Activated CD8-positive, alpha-beta memory T cell treated with anti-CD3 and anti-CD28 coated beads for 36 hours (primary cell): ENCODE measurements at regions not wholly inside any gene's neighbourhood (a gene's known extent, or its start where the extent isn't known, plus 50 kb on each side); places are given as distances from the start of the nearest gene placed in this dataset.
"Not testable (repeated sequence)": the region's sequence is repeated elsewhere in the genome, so short reads cannot be mapped to it uniquely, and the experiment has no call there.

Experiments
- CTCF ChIA-PET: fragments of 350-600 bp; sonication (Branson Sonifier 250); formaldehyde crosslinking; loops from one replicate; lab custom pipeline; 2021; ENCODE audit warnings: antibody characterized with exemption; lab: Charles Lee
- POLR2A ChIA-PET: fragments of 350-600 bp; sonication (Branson Sonifier 250); formaldehyde crosslinking; loops from one replicate; lab custom pipeline; 2021; ENCODE audit warnings: antibody characterized with exemption; lab: Charles Lee

DNA sequence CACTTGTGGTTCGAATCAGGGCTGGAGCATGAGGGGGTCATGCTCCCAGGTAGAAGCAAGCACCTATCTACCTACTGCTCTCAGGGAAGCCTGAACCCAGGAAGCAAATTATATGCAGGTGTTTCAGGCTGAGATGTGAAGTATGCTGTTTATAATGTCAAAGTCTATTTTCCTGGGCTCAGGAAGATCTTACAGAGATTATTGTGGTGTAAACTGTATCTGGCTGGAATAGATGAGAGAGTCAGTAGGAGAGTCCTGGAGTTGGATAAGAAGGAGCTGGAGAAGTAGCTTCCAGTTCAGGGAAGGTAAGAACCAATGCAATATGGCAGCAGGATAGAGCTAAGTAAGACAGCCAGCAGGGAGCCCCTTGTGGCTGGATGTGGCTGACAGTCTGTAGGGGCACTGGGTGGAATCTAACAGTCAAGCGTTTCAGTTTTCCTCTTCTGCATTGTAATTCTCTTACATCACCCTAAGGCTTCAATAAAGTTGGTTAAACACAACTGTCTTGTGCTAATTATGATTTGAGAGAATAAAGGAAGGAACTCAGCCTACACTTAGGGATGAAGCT lies 105.9 kb upstream of the EEPD1 start:
- CTCF ChIA-PET: interaction anchor here (0.5 to 1.8 kb wide), 2 partner anchors 16 to 1418 kb away, joined by 3 to 5 read pairs; no protein-coding TSS in a partner anchor
- POLR2A ChIA-PET: no interaction called here

DNA sequence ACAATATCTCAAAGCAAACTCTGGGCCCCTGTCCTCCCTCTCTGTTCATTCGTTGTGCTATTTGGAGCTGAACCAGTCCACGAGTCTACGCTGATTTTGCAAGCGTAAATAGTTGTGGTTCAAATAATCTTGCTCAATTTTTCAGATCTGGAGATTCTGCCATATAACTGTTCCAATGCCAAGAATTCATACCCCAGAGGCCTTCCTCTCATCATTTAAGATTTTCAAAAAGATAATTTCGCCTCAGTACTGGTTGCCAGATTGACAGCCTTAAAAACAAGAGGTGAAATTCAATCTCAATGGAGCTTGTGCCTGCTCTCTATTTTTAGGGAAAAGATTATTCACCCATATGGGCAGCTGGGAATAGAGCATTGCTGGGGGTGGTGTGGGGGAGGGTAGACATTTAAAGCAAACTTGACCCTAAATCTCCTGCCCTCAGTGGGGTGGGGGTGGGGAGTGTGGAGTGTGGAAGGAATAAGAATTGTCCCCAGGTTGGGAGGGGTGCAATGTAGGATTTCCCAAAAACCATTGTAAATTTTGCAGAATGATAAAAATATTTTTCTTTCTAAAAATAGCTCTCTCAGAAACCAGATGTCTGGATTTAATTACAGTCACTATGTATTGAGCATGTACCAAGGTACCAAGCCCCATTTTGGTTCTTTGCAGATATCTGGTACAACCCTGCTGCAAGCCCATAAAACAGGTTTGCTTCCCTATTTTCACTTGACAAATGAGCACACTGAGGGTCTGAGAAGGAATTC lies 104.7 kb upstream of the EEPD1 start:
- POLR2A ChIA-PET: no interaction called here

DNA sequence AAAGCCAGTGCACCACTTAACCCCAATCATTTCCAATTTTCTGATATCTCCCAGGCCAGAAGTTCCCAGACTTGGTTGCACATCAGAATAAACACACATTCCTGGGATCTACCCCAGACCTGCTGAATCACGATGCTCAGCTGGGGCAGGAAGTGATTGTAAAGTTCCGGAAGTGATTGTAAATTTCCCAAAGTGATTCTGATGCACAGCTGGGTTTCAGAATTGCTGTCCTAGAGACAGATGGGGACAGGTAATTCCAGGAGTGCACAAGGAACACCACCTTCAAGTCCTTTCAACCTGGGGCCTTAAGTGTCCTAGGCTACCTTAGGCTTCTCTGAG lies 104.2 kb upstream of the EEPD1 start:
- POLR2A ChIA-PET: no interaction called here

More for the DNA sequence above, 104.7 kb upstream of the EEPD1 start:
- CTCF ChIA-PET: interaction anchor here (1.8 kb wide), 1 partner anchor 17 kb away, joined by 5 read pairs; no protein-coding TSS in a partner anchor

DNA sequence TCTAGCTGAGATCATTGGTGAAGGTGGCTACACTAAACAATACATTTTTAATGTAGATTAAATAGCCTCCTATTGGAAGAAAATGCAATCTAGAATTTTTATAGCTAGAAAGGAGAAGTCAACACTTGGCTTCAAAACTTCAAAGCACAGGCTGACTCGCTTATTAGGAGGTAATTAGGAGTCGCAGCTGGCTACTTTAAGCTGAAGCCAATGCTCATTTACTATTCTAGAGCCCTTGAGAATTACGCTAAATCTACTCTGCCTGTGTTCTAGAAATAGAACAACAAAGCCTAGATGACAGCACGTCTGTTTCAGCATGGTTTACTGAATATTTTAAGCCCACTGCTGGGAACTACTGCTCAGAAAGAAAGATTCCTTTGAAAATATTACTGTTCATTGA lies 101.6 kb upstream of the EEPD1 start:
- CTCF ChIA-PET: no interaction called here
- POLR2A ChIA-PET: no interaction called here

More for the DNA sequence above, 104.2 kb upstream of the EEPD1 start:
- CTCF ChIA-PET: no interaction called here

DNA sequence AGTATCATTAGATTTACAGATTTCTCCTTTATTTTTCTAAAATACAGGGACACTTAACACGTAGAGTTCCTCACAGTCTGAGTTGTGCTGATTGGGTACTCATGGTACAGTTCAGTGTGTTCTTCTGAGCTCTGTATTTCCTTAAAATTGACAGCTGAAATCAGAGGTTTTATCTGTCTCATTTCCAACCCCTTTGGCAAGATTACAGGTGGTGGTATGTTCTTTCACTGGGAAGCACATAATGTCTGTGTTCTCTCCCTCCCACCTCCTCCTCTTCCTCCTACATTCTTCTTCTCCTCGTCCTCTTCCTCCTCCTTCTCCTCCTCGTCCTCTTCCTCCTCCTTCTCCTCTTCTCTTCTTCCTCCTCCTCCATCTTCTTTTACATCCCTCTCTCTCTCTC lies 99.5 kb upstream of the EEPD1 start:
- ChIA-PET POLR2A (no interaction called here), CTCF (no interaction called here)

GRCh38 chr7:36054637-36055036 lies 98.4 kb upstream of the EEPD1 start:
- POLR2A ChIA-PET: no interaction called here
- CTCF ChIA-PET: no interaction called here

GRCh38 chr7:36055207-36055606 lies 97.8 kb upstream of the EEPD1 start:
- ChIA-PET POLR2A (no interaction called here), CTCF (no interaction called here)

- CTCF ChIA-PET: interaction anchor here (0.7 kb wide), 2 partner anchors 17 to 18 kb away, joined by 3 read pairs; no protein-coding TSS in a partner anchor
- POLR2A ChIA-PET: no interaction called here
Measured at GRCh38 chr7:36057323-36057722, 95.7 kb upstream of the EEPD1 start.

- POLR2A ChIA-PET: no interaction called here
- CTCF ChIA-PET: interaction anchor here (0.7 kb wide), 1 partner anchor 17 kb away, joined by 3 read pairs; no protein-coding TSS in a partner anchor
Measured at GRCh38 chr7:36058020-36058592, 94.9 kb upstream of the EEPD1 start.

DNA sequence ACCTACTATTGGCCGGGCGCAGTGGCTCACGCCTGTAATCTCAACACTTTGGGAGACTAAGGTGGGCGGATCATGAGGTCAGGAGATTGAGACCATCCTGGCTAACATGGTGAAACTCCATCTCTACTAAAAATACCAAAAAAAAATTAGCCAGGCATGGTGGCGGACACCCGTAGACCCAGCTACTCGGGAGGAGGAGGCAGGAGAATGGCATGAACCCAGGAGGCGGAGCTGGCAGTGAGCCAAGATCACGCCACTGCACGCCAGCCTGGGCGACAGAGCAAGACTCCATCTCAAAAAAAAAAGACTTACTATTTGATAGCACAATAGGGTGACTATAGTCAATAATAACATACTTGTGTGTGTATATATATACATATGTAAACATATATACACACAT lies 92.7 kb upstream of the EEPD1 start:
- POLR2A ChIA-PET, CTCF ChIA-PET: not testable (repeated sequence)

- ChIA-PET CTCF (no interaction called here), POLR2A (no interaction called here)
Measured at GRCh38 chr7:36062154-36062815, 90.8 kb upstream of the EEPD1 start.

GRCh38 chr7:36064676-36065075 lies 88.4 kb upstream of the EEPD1 start:
- ChIA-PET POLR2A (no interaction called here), CTCF (no interaction called here)

GRCh38 chr7:36065563-36066342 lies 87.3 kb upstream of the EEPD1 start:
- CTCF ChIA-PET, POLR2A ChIA-PET: not testable (repeated sequence)

- POLR2A ChIA-PET: no interaction called here
Measured at GRCh38 chr7:36066343-36066664, 86.8 kb upstream of the EEPD1 start.

GRCh38 chr7:36070230-36070629 lies 82.8 kb upstream of the EEPD1 start:
- ChIA-PET CTCF (no interaction called here), POLR2A (no interaction called here)

More at GRCh38 chr7:36066343-36066664, 86.8 kb upstream of the EEPD1 start:
- CTCF ChIA-PET: no interaction called here

GRCh38 chr7:36071605-36072004 lies 81.4 kb upstream of the EEPD1 start:
- ChIA-PET POLR2A (no interaction called here), CTCF (no interaction called here)

DNA sequence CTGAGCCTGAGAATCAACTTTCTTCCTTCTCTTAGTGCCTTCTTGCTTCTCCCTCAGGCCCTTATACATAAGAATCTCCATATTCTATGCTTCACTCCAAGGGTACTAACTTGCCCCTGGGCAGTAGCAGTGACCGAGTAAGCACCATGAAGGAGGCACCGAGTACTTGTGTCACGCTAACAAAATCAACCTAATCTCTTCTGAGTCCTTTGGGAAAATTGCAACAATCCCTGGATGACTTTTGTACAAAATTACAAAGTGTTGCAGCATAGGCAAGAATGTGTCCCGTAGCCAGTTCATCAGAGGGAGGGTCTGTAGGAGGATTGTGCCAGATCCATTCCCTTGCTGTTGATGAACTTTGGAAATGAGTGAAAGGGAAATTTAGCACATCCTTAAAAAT lies 80.4 kb upstream of the EEPD1 start:
- ChIA-PET CTCF (no interaction called here), POLR2A (no interaction called here)

DNA sequence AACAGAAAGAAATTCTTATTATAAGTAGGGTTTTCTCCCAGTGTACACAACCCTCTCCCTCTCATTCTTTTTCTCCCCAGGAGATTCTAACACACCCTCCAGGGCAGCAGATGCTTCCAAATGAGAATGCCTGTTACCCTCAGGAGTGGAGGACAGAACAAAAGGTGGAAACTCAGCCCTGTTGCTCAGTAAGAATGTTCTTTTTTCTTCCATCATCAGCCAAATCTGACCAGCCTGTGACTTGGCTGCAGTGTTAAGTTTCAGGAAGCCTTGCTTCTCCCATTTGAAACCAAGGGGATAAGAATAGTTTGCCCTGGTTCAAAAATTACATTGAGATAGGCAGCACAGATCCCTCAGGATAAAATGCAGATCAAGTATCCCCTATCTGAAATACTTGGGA lies 77.5 kb upstream of the EEPD1 start:
- ChIA-PET CTCF (interaction anchor here (0.6 kb wide), 1 partner anchor 18 kb away, joined by 3 read pairs; no protein-coding TSS in a partner anchor), POLR2A (no interaction called here)

DNA sequence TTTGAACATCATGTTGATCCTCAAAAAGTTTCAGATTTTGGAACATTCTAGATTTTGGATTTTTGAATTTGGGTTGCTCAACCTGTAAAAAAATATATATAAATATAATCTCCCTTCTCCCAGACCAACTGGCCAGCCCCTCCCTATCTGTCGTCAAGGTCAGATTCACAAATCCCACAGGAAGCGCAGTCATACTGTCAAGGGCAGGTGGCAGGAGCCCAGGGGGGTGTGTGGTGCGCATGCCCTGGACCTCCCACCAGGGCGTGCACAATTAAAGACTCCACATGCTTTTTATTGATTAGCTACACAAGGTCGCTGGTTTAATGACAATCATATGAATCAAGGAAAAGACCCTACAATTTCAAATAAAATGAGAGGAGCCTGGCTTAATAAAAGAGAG lies 77.0 kb upstream of the EEPD1 start:
- ChIA-PET CTCF (no interaction called here), POLR2A (no interaction called here)
